Heart right ventricle (tissue), 16 donors: ENCODE measurements at regions not wholly inside any gene's neighbourhood (a gene's known extent, or its start where the extent isn't known, plus 50 kb on each side); places are given as distances from the start of the nearest gene placed in this dataset.

Source experiments
- ATAC-seq, 8 donors: fragments of 200-7000 bp; cut with Tn5 transposase; one replicate each; pipeline ENCODE4 v1.9.1; 2020; ENCODE audit warnings: mild to moderate bottlenecking in 8 of 8, moderate library complexity in 8 of 8, moderate number of reproducible peaks in 1 of 8
- DNase-seq, 2 donors: peaks; one replicate each; pipeline ENCODE4 v3.0.0-alpha.2; 2020
- H3K27ac ChIP-seq, 10 donors: fragments of 200-600 bp; sonication (generic) in 2 of 10; one replicate each; pipeline versions ENCODE4 v1.5.0 to v1.8.0; 2020 to 2022; ENCODE audit warnings: mild to moderate bottlenecking in 3 of 10
- H3K27me3 ChIP-seq, 7 donors: fragments of 200-600 bp; one replicate each; pipeline ENCODE4 v1.8.0; 2021 to 2022; ENCODE audit warnings: mild to moderate bottlenecking in 2 of 7
- H3K36me3 ChIP-seq, 9 donors: fragments of 200-600 bp; sonication (generic) in 1 of 9; one replicate each; pipeline versions ENCODE4 v1.5.0 to v1.8.0; 2020 to 2022; ENCODE audit warnings: mild to moderate bottlenecking in 2 of 9
- H3K4me1 ChIP-seq, 9 donors: fragments of 200-600 bp; sonication (generic) in 1 of 9; one replicate each; pipeline versions ENCODE4 v1.5.0 to v1.8.0; 2020 to 2022; ENCODE audit warnings: mild to moderate bottlenecking in 4 of 9
- H3K4me3 ChIP-seq, 10 donors: fragments of 200-600 bp; sonication (generic) in 2 of 10; one replicate each; pipeline versions ENCODE4 v1.5.0 to v1.8.0; 2020 to 2022; ENCODE audit warnings: mild to moderate bottlenecking in 7 of 10, moderate library complexity in 2 of 10
- H3K9me3 ChIP-seq, 11 donors: fragments of 200-600 bp in 10 of 11; sonication (generic) in 2 of 11; one replicate each; pipeline versions ENCODE4 v1.5.0 to v1.8.0; 2013 to 2022; ENCODE audit warnings: mild to moderate bottlenecking in 2 of 11, control low read depth in 1 of 11, moderate library complexity in 1 of 11
- WGBS, 2 donors: extraction: QIAGEN DNeasy Blood & Tissue Kit; methylation state at CpG; one replicate each; pipeline ENCODE4 v1.1.7; 2013; ENCODE audit warnings: inconsistent platforms in 1 of 2; 5-methylcytosine and 5-hydroxymethylcytosine counted together
- intact Hi-C, 10 donors: fragments of 100-400 bp; cut with DNase I; formaldehyde crosslinking; loops; one replicate each; pipeline versions ENCODE4 v1.11.1 to v1.14.2; 2022
- TF ChIP-seq, protein P1 (sequence below), 9 donors: fragments of 200-600 bp; sonication (generic) in 2 of 9; IDR thresholded peaks; one replicate each; pipeline versions ENCODE4 v1.5.0 to v1.8.0; 2021 to 2022; ENCODE audit warnings: antibody characterized with exemption in 9 of 9, mild to moderate bottlenecking in 5 of 9, moderate library complexity in 1 of 9
- donor health status: Arrhythmogenic right ventricular cardiomyopathy.
- donor health status: ischemic (EF 13 %, LVEDD 7.1; RV severe dilation, severe dysfunction).
- donor health status: healthy with polysubstance abuse.
- donor health status: DM: no; HTN: yes; CAD: no.
- donor health status: DM: no; HTN: no; CAD: no.
- donor health status: ischemic (EF 25% LVEDD 6.9; RV normal size, moderate dysfunction).
- donor health status: ischemic (EF 25% LVEDD 5.7; RV mildly dilated, moderate dysfunction).
- donor health status: healthy.
- donor health status: DM: yes; HTN: yes; CAD: no.
- donor health status: Ischemic cardiomyopathy.
- donor health status: ischemic (EF 35%, LVEDD 5.7; RV mildly dilated, moderate dysfunction).
- donor health status: nonischemic (EF 11% LVEDD 7.7; RV severe dilation, severe dysfunction).
- donor health status: DM: yes; HTN: yes; CAD: no.
- donor health status: PGD.
- donor health status: ischemic (EF 29% LVEDD 5.4; RV normal size, mild dysfunction).
- donor health status: nonischemic (EF 23%, LVEDD 6.1; RV moderate dilation, normal function).

- Histone ChIP-seq H3K9me3 (peaks cover 0 to 19% (median 0%) of the 10 kb centered on the region in 11 donors), H3K4me3 (no peak overlapping the region), H3K27ac (no peak overlapping the region), H3K4me1 (no peaks in the 10 kb centered on the region), H3K27me3 (no peaks in the 10 kb centered on the region), H3K36me3 (no peaks in the 10 kb centered on the region)
- TF ChIP-seq, protein P1, sequence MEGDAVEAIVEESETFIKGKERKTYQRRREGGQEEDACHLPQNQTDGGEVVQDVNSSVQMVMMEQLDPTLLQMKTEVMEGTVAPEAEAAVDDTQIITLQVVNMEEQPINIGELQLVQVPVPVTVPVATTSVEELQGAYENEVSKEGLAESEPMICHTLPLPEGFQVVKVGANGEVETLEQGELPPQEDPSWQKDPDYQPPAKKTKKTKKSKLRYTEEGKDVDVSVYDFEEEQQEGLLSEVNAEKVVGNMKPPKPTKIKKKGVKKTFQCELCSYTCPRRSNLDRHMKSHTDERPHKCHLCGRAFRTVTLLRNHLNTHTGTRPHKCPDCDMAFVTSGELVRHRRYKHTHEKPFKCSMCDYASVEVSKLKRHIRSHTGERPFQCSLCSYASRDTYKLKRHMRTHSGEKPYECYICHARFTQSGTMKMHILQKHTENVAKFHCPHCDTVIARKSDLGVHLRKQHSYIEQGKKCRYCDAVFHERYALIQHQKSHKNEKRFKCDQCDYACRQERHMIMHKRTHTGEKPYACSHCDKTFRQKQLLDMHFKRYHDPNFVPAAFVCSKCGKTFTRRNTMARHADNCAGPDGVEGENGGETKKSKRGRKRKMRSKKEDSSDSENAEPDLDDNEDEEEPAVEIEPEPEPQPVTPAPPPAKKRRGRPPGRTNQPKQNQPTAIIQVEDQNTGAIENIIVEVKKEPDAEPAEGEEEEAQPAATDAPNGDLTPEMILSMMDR (IDR thresholded peaks at IDR 0.05) = no peak
- intact Hi-C loops = no loop called here
- ATAC-seq = no peak
- 83 to 86% methylated on average over 3 of the region's 3 CpGs for WGBS, 2 donors
- no peak for DNase-seq
Measured at GRCh38 chr13:55792544-55793193, 1348.0 kb upstream of the PRR20A start.

DNA sequence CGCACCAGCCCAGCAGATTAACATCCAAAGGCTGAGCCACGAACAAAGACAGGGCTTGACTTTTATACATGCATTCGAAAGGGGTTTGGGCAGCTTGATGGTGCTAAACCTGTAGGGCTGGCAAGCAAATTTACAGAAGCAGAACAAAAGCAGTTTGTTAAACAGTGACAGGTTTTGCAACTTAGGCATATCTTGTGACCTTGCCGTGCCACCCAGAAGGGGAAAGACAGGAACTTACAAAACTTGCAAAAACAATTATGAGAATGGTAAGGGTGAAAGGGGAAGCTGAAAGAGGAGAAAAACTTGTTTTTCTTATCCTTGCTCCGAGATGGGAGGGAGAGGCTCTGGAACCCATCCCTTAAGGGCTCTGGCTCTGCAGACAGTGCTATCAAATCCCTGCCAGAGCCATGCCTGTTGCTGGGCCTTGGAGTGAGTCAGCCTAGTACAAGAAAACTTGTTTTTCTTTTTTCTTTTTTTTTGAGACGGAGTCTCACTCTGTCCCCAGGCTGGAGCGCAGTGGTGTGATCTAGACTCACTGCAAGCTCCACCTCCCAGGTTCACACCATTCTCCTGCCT, 1325.2 kb upstream of the PRR20A start:
- H3K4me1 ChIP-seq = no peaks in the 10 kb centered on the region
- intact Hi-C loops = no loop called here
- no peak overlapping the region for H3K4me3 ChIP-seq
- no peaks in the 10 kb centered on the region for H3K36me3 ChIP-seq
- TF ChIP-seq, protein P1 (IDR thresholded peaks at IDR 0.05) = no peak
- WGBS, 2 donors = 75 to 76% methylated on average over 7 of the region's 7 CpGs
- H3K27ac ChIP-seq = no peak overlapping the region
- peaks cover 0 to 29% (median 4%) of the 10 kb centered on the region in 11 donors for H3K9me3 ChIP-seq
- no peak for ATAC-seq
- H3K27me3 ChIP-seq = no peaks in the 10 kb centered on the region
- no peak for DNase-seq

- ATAC-seq (no peak), DNase-seq (no peak)
- intact Hi-C loops = no loop called here
- peaks cover 0 to 18% (median 3%) of the 10 kb centered on the region in 11 donors for H3K9me3 ChIP-seq
- no peaks in the 10 kb centered on the region for H3K27me3 ChIP-seq
- no peak overlapping the region for H3K4me3 ChIP-seq
- no peaks in the 10 kb centered on the region for H3K36me3 ChIP-seq
- no peaks in the 10 kb centered on the region for H3K4me1 ChIP-seq
- TF ChIP-seq, protein P1 (IDR thresholded peaks at IDR 0.05) = no peak
- WGBS, 2 donors = 87 to 95% methylated on average over 1 of the region's 1 CpG
- no peak overlapping the region for H3K27ac ChIP-seq
Measured at GRCh38 chr13:55816976-55817601, 1323.6 kb upstream of the PRR20A start.

DNA sequence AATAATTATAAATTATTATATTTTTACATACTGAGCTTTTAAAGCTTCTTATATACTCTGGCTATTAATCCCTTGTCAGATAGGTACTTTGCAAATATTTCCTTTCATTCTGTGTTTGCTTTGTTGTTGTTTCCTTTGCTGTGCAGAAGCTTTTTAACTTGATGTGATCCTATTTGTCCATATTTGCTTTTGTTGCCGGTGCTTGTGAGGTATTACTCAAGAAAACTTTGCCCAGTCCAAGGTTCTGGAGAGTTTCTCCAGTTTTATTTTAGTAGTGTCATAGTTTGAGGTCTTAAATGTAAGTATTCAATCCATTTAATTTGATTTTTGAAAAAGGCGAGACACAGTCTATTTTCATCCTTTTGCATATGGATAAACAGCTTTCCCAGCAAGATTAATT, 1319.9 kb upstream of the PRR20A start:
- Histone ChIP-seq H3K36me3 (no peaks in the 10 kb centered on the region), H3K9me3 (peaks cover 0 to 3% (median 0%) of the 10 kb centered on the region in 11 donors), H3K4me1 (no peaks in the 10 kb centered on the region), H3K27ac (no peak overlapping the region), H3K4me3 (no peak overlapping the region), H3K27me3 (no peaks in the 10 kb centered on the region)
- ATAC-seq (no peak), DNase-seq (no peak)
- intact Hi-C loops = no loop called here
- TF ChIP-seq, protein P1 (IDR thresholded peaks at IDR 0.05) = no peak
- WGBS, 2 donors = 77 to 87% methylated on average over 2 of the region's 2 CpGs
